Ovary (tissue), 1 donor: ENCODE measurements at regions not wholly inside any gene's neighbourhood (a gene's known extent, or its start where the extent isn't known, plus 50 kb on each side); places are given as distances from the start of the nearest gene placed in this dataset. TPM values are rescaled to one million over a fixed set of nuclear protein-coding genes. Genes with fewer than 3 reads are reported as not detected.

ENCODE experiments used
- small RNA-seq: library from RNA; depleted of rRNA; stranded (forward); fragments of <200 nt; gene quantifications from one replicate; pipeline ENCODE3, GENCODE V24; 2016

Small RNAs in the stretch of these regions (small RNA-seq; reads per million reads assigned to genes)
- not detected for gene AC145350.3
